Neuronal stem cell (in vitro differentiated cells): ENCODE measurements at regions not wholly inside any gene's neighbourhood (a gene's known extent, or its start where the extent isn't known, plus 50 kb on each side); places are given as distances from the start of the nearest gene placed in this dataset.
"Not testable (repeated sequence)": the region's sequence is repeated elsewhere in the genome, so short reads cannot be mapped to it uniquely, and the experiment has no call there.

Source experiments
- DNase-seq: peaks from one replicate; pipeline ENCODE4 v3.0.0-alpha.2; 2013; ENCODE audit warnings: low spot score
- H2AFZ ChIP-seq: one replicate; pipeline ENCODE4 v1.6.1; 2013; ENCODE audit warnings: mild to moderate bottlenecking, low read length, inconsistent platforms
- H2AK5ac ChIP-seq: 2 replicates; pipeline ENCODE4 v1.6.1; 2013; ENCODE audit warnings: low read depth, mild to moderate bottlenecking, inconsistent platforms, low read length, moderate library complexity, mixed read lengths
- H2BK120ac ChIP-seq: 2 replicates; pipeline ENCODE4 v1.6.1; 2013; ENCODE audit warnings: low read depth, mild to moderate bottlenecking, inconsistent platforms, low read length, moderate library complexity, mixed read lengths
- H2BK12ac ChIP-seq: one replicate; pipeline ENCODE4 v1.6.1; 2013; ENCODE audit warnings: low read length, inconsistent platforms
- H2BK15ac ChIP-seq: 2 replicates; pipeline ENCODE4 v1.6.1; 2013; ENCODE audit warnings: mild to moderate bottlenecking, low read length, inconsistent platforms, mixed read lengths
- H2BK5ac ChIP-seq: one replicate; pipeline ENCODE4 v1.6.1; 2013; ENCODE audit warnings: inconsistent platforms, mild to moderate bottlenecking, low read length, moderate library complexity
- H3K14ac ChIP-seq: one replicate; pipeline ENCODE4 v1.6.1; 2013; ENCODE audit warnings: low read length, inconsistent platforms
- H3K18ac ChIP-seq: 2 replicates; pipeline ENCODE4 v1.6.1; 2013; ENCODE audit warnings: low read length, inconsistent platforms
- H3K23ac ChIP-seq: 2 replicates; pipeline ENCODE4 v1.6.1; 2013; ENCODE audit warnings: low read depth, mild to moderate bottlenecking, mixed read lengths, low read length, inconsistent platforms; ENCODE audit not compliant: poor library complexity
- H3K27ac ChIP-seq: replicated peaks from 3 replicates; pipeline ENCODE4 v1.5.1; 2013; ENCODE audit warnings: low read length, inconsistent platforms
- H3K27me3 ChIP-seq, 3 experiments: 2 replicates each; pipeline ENCODE4 v1.6.1; 2013; ENCODE audit warnings: low read length in 3 of 3, mild to moderate bottlenecking in 2 of 3, inconsistent platforms in 1 of 3, low read depth in 1 of 3, mixed read lengths in 1 of 3, moderate library complexity in 1 of 3; ENCODE audit not compliant: control insufficient read depth in 3 of 3, insufficient read depth in 3 of 3
- H3K36me3 ChIP-seq, 2 donors: replicated peaks in 1 of 2; 2 replicates each; pipeline ENCODE4 v1.6.1; 2013; ENCODE audit warnings: low read length in 2 of 2; ENCODE audit not compliant: control insufficient read depth in 2 of 2, insufficient read depth in 2 of 2
- H3K4ac ChIP-seq: 2 replicates; pipeline ENCODE4 v1.6.1; 2013; ENCODE audit warnings: inconsistent platforms, mild to moderate bottlenecking, low read length, moderate library complexity
- H3K4me1 ChIP-seq, 2 donors: 1 replicate in 1 of 2; 2 replicates in 1 of 2; pipeline ENCODE4 v1.6.1; 2013; ENCODE audit warnings: low read length in 2 of 2, low read depth in 1 of 2; ENCODE audit not compliant: control insufficient read depth in 2 of 2, insufficient read depth in 1 of 2
- H3K4me2 ChIP-seq: one replicate; pipeline ENCODE4 v1.6.1; 2013; ENCODE audit warnings: mild to moderate bottlenecking, low read length, inconsistent platforms; ENCODE audit not compliant: insufficient read depth, poor library complexity, severe bottlenecking
- H3K4me3 ChIP-seq, 2 donors: 2 replicates each; pipeline ENCODE4 v1.5.1; 2013; ENCODE audit warnings: low read length in 2 of 2, mild to moderate bottlenecking in 2 of 2, inconsistent platforms in 1 of 2, moderate library complexity in 1 of 2
- H3K79me1 ChIP-seq: one replicate; pipeline ENCODE4 v1.6.1; 2013; ENCODE audit warnings: low read depth, mild to moderate bottlenecking, inconsistent platforms, low read length, moderate library complexity
- H3K9ac ChIP-seq: one replicate; pipeline ENCODE4 v1.6.1; 2013; ENCODE audit warnings: mild to moderate bottlenecking, low read depth, low read length, inconsistent platforms; ENCODE audit not compliant: poor library complexity
- H3K9me3 ChIP-seq, 2 donors: replicated peaks in 1 of 2; 2 replicates each; pipeline versions ENCODE3 to v1.6.1; 2013; ENCODE audit warnings: low read length in 2 of 2, mild to moderate bottlenecking in 2 of 2, inconsistent platforms in 1 of 2, low read depth in 1 of 2, mixed read lengths in 1 of 2, moderate library complexity in 1 of 2; ENCODE audit not compliant: control insufficient read depth in 2 of 2, insufficient read depth in 1 of 2
- H4K8ac ChIP-seq: one replicate; pipeline ENCODE4 v1.6.1; 2013; ENCODE audit warnings: low read depth, mild to moderate bottlenecking, inconsistent platforms, low read length, moderate library complexity
- H4K91ac ChIP-seq: one replicate; pipeline ENCODE4 v1.6.1; 2013; ENCODE audit warnings: low read length, low read depth, mild to moderate bottlenecking, inconsistent platforms; ENCODE audit not compliant: poor library complexity
- WGBS, 2 donors: extraction: QIAGEN DNeasy Blood & Tissue Kit; methylation state at CpG; one replicate each; pipeline ENCODE4 v1.1.7; 2013; ENCODE audit warnings: missing lambda C conversion rate in 2 of 2, mixed read lengths in 1 of 2; ENCODE audit not compliant: insufficient read length in 2 of 2, insufficient replicate concordance in 1 of 2; ENCODE audit errors: extremely low coverage in 2 of 2; 5-methylcytosine and 5-hydroxymethylcytosine counted together

GRCh38 chr15:38134252-38134651, 118.4 kb upstream of the SPRED1 start:
- no peaks in the 10 kb centered on the region for H3K27me3 ChIP-seq
- H2BK5ac ChIP-seq: no peak overlapping the region
- H3K4ac ChIP-seq: no peak overlapping the region
- H3K9ac ChIP-seq: no peak overlapping the region
- peaks cover 0 to 14% of the 10 kb centered on the region in 2 donors for H3K9me3 ChIP-seq
- DNase-seq: no peak
- H4K8ac ChIP-seq: no peak overlapping the region
- no peak overlapping the region for H3K14ac ChIP-seq
- no peaks in the 10 kb centered on the region for H3K79me1 ChIP-seq
- H3K4me2 ChIP-seq: no peak overlapping the region
- no peak overlapping the region for H2AK5ac ChIP-seq
- H2BK12ac ChIP-seq: no peak overlapping the region
- no CpG with 5 or more reads among the region's 3 CpGs for WGBS, 2 donors
- H2BK15ac ChIP-seq: no peak overlapping the region
- H3K18ac ChIP-seq: no peak overlapping the region
- no peaks in the 10 kb centered on the region for H3K36me3 ChIP-seq
- H3K4me1 ChIP-seq: peaks cover 9 to 21% of the 10 kb centered on the region in 2 donors
- no peak overlapping the region for H4K91ac ChIP-seq
- no peak overlapping the region for H2BK120ac ChIP-seq
- no peak overlapping the region for H3K4me3 ChIP-seq
- H3K23ac ChIP-seq: no peak overlapping the region
- no peak overlapping the region for H3K27ac ChIP-seq
- no peak overlapping the region for H2AFZ ChIP-seq

- not testable (repeated sequence) for H3K36me3 ChIP-seq, H2BK120ac ChIP-seq, H3K27me3 ChIP-seq, H3K4me3 ChIP-seq, H2AK5ac ChIP-seq, H2BK15ac ChIP-seq, H4K91ac ChIP-seq, H3K79me1 ChIP-seq, H3K9ac ChIP-seq, H3K14ac ChIP-seq, H3K9me3 ChIP-seq, DNase-seq, H3K18ac ChIP-seq, H2AFZ ChIP-seq, H3K4me2 ChIP-seq, H4K8ac ChIP-seq, H3K4ac ChIP-seq, H2BK5ac ChIP-seq, H3K27ac ChIP-seq, H3K23ac ChIP-seq, H2BK12ac ChIP-seq
- H3K4me1 ChIP-seq: peaks cover 2 to 11% of the 10 kb centered on the region in 2 donors
- no CpG with 5 or more reads among the region's 11 CpGs for WGBS, 2 donors
Measured at GRCh38 chr15:38142195-38142594, 110.4 kb upstream of the SPRED1 start.

- Histone ChIP-seq H2BK15ac (no peak overlapping the region), H3K4me2 (no peak overlapping the region), H4K8ac (no peak overlapping the region), H3K18ac (no peak overlapping the region), H3K36me3 (no peaks in the 10 kb centered on the region), H3K4me1 (peaks cover 2 to 11% of the 10 kb centered on the region in 2 donors), H2AK5ac (no peak overlapping the region), H2BK12ac (no peak overlapping the region), H4K91ac (no peak overlapping the region), H2AFZ (peak overlapping the region; percentile 71), H3K79me1 (no peaks in the 10 kb centered on the region), H2BK5ac (no peak overlapping the region), H3K4ac (no peak overlapping the region), H3K23ac (no peak overlapping the region), H3K14ac (no peak overlapping the region), H3K9ac (no peak overlapping the region), H2BK120ac (no peak overlapping the region), H3K4me3 (no peak overlapping the region), H3K27me3 (no peaks in the 10 kb centered on the region), H3K27ac (peak overlapping the region; percentile 48), H3K9me3 (peaks cover 0 to 10% of the 10 kb centered on the region in 2 donors)
- DNase-seq: no peak
- no CpG with 5 or more reads among the region's 1 CpG for WGBS, 2 donors
Measured at GRCh38 chr15:38144921-38145320, 107.7 kb upstream of the SPRED1 start.

DNA sequence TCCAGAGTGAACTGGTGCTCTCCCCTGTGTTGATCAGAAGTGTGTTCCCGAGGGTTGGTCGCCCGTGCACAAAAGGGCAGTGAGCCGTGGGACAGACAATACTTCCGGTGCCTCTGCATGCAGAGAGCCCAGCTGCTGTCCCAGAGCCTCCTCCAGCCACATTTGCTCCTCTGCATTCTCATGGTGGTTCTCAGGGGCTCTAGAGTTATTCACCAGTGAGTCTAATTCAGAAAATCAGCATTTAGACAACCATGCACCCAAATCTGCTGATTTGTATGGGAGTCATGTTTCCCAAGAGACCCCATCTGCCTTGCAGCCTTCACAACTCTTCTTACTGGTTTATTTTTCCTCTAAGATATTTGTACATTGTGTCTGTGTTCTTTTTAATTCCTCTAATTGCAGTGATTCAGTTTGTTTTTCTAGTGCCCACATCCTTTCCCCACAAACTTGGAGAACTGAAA, 107.0 kb upstream of the SPRED1 start:
- H3K9me3 ChIP-seq: peaks cover 3 to 18% of the 10 kb centered on the region in 2 donors
- H4K91ac ChIP-seq: no peak overlapping the region
- H3K18ac ChIP-seq: no peak overlapping the region
- no peaks in the 10 kb centered on the region for H3K27me3 ChIP-seq
- peak overlapping the region in 1 of 2 donors; percentile 9 for H3K4me3 ChIP-seq
- H3K14ac ChIP-seq: no peak overlapping the region
- no CpG with 5 or more reads among the region's 5 CpGs for WGBS, 2 donors
- H3K4me1 ChIP-seq: peaks cover 2 to 11% of the 10 kb centered on the region in 2 donors
- no peak overlapping the region for H2BK15ac ChIP-seq
- no peak overlapping the region for H2AK5ac ChIP-seq
- H3K36me3 ChIP-seq: no peaks in the 10 kb centered on the region
- H2BK12ac ChIP-seq: no peak overlapping the region
- no peaks in the 10 kb centered on the region for H3K79me1 ChIP-seq
- H3K27ac ChIP-seq: peak overlapping the region; percentile 48
- no peak overlapping the region for H3K9ac ChIP-seq
- H2BK5ac ChIP-seq: no peak overlapping the region
- H2BK120ac ChIP-seq: no peak overlapping the region
- no peak overlapping the region for H3K4me2 ChIP-seq
- H4K8ac ChIP-seq: no peak overlapping the region
- DNase-seq: no peak
- peak overlapping the region; percentile 71 for H2AFZ ChIP-seq
- H3K4ac ChIP-seq: no peak overlapping the region
- no peak overlapping the region for H3K23ac ChIP-seq
